ENCODE measurements at regions not wholly inside any gene's neighbourhood (a gene's known extent, or its start where the extent isn't known, plus 50 kb on each side); places are given as distances from the start of the nearest gene placed in this dataset.

GRCh38 chr12:88419794-88420193 lies 160.5 kb downstream of the KITLG start:
- DNase-seq = no peak

- DNase-seq = no peak
Measured at GRCh38 chr12:88420457-88420856, 159.8 kb downstream of the KITLG start.

GRCh38 chr12:88424791-88425730 lies 155.2 kb downstream of the KITLG start:
- no peak for DNase-seq

GRCh38 chr12:88428350-88428749 lies 151.9 kb downstream of the KITLG start:
- no peak for DNase-seq

- DNase-seq = no peak
Measured at GRCh38 chr12:88431246-88431645, 149.0 kb downstream of the KITLG start.

GRCh38 chr12:88432531-88433490 lies 147.5 kb downstream of the KITLG start:
- no peak for DNase-seq

GRCh38 chr12:88433997-88434703 lies 146.1 kb downstream of the KITLG start:
- DNase-seq = no peak

- no peak for DNase-seq
Measured at GRCh38 chr12:88435334-88436076, 144.8 kb downstream of the KITLG start.

- DNase-seq = no peak
Measured at GRCh38 chr12:88437226-88437625, 143.0 kb downstream of the KITLG start.
